OCI-LY7 (cell line): ENCODE measurements at regions not wholly inside any gene's neighbourhood (a gene's known extent, or its start where the extent isn't known, plus 50 kb on each side); places are given as distances from the start of the nearest gene placed in this dataset.

ENCODE experiments used
- BruUV-seq: library from RNA; stranded (reverse); fragments of 400-500 nt; replicated peaks from 2 replicates; lab custom pipeline; 2021; lab: Mats Ljungman, UMichigan
- CTCF ChIA-PET: fragments of 300-600 bp; sonication (Branson Sonifier 250); formaldehyde crosslinking; loops from one replicate; lab custom pipeline; 2022; ENCODE audit warnings: antibody characterized with exemption; ENCODE audit not compliant: unreplicated experiment; lab: Charles Lee
- POLR2A ChIA-PET: fragments of 300-600 bp; sonication (Branson Sonifier 250); formaldehyde crosslinking; loops from one replicate; lab custom pipeline; 2022; ENCODE audit warnings: antibody characterized with exemption; lab: Charles Lee
- DNase-seq: peaks from one replicate; pipeline ENCODE4 v3.0.0-alpha.2; 2015; ENCODE audit warnings: low spot score
- H2AFZ ChIP-seq: fragments of 200-600 bp; sonication (generic), shearing (Covaris generic); 2 replicates; pipeline ENCODE4 v1.6.1; 2014; ENCODE audit warnings: mild to moderate bottlenecking, antibody characterized with exemption, low read length, moderate library complexity
- H3K27ac ChIP-seq: fragments of 200-600 bp; sonication (generic); 2 replicates; pipeline ENCODE4 v1.5.1; 2014; ENCODE audit warnings: mixed run types, low read depth, mild to moderate bottlenecking, moderate library complexity, low read length, inconsistent platforms; ENCODE audit not compliant: poor library complexity, severe bottlenecking
- H3K36me3 ChIP-seq: fragments of 200-600 bp; sonication (generic); 2 replicates; pipeline ENCODE4 v1.6.1; 2014; ENCODE audit warnings: mild to moderate bottlenecking, antibody characterized with exemption, low read length, moderate library complexity, mixed read lengths; ENCODE audit not compliant: insufficient read depth
- H3K4me1 ChIP-seq: fragments of 200-600 bp; sonication (generic); 2 replicates; pipeline ENCODE4 v1.5.1; 2014; ENCODE audit warnings: mild to moderate bottlenecking, low read length; ENCODE audit not compliant: insufficient read depth, poor library complexity, severe bottlenecking
- H3K4me2 ChIP-seq: fragments of 200-600 bp; sonication (generic); 2 replicates; pipeline ENCODE4 v1.6.1; 2014; ENCODE audit warnings: mild to moderate bottlenecking, low read length
- H3K4me3 ChIP-seq: fragments of 200-600 bp; sonication (generic); 2 replicates; pipeline ENCODE4 v1.5.1; 2014; ENCODE audit warnings: mild to moderate bottlenecking, low read depth, low read length; ENCODE audit not compliant: poor library complexity, severe bottlenecking
- H3K79me2 ChIP-seq: fragments of 200-600 bp; sonication (generic); 2 replicates; pipeline ENCODE4 v1.6.1; 2016; ENCODE audit warnings: low read depth, mild to moderate bottlenecking, low read length, moderate library complexity, mixed read lengths; ENCODE audit not compliant: insufficient read depth
- H3K9me2 ChIP-seq: fragments of 200-600 bp; sonication (generic); 2 replicates; pipeline ENCODE4 v1.6.1; 2016; ENCODE audit warnings: mild to moderate bottlenecking, low read length, mixed read lengths; ENCODE audit not compliant: insufficient read depth
- H3K9me3 ChIP-seq: fragments of 200-600 bp; sonication (generic); 2 replicates; pipeline ENCODE4 v1.6.1; 2014; ENCODE audit warnings: mild to moderate bottlenecking, mixed run types, low read length, mixed read lengths
- H4K20me1 ChIP-seq: fragments of 200-600 bp; sonication (generic); 2 replicates; pipeline ENCODE4 v1.6.1; 2014; ENCODE audit warnings: mild to moderate bottlenecking, antibody characterized with exemption, low read length, moderate library complexity, mixed read lengths; ENCODE audit not compliant: insufficient read depth
- EZH2phosphoT487 ChIP-seq: fragments of 200-600 bp; sonication (generic); IDR thresholded peaks from 2 replicates; pipeline ENCODE4 v1.6.1; 2018; ENCODE audit warnings: low read depth, borderline replicate concordance, mild to moderate bottlenecking, mixed run types, antibody characterized with exemption, low read length, moderate library complexity, mixed read lengths
- intact Hi-C: fragments of 100-400 bp; cut with micrococcal nuclease; formaldehyde crosslinking; loops from one replicate; pipeline ENCODE4 v1.10.0; 2022; ENCODE audit not compliant: unreplicated experiment
- TF ChIP-seq, protein P1 (sequence below): fragments of 200-600 bp; sonication (generic); conservative IDR thresholded peaks from 2 replicates; pipeline ENCODE4 v1.5.1; 2014; ENCODE audit warnings: mild to moderate bottlenecking, antibody characterized with exemption, low read length, moderate library complexity, mixed read lengths

DNA sequence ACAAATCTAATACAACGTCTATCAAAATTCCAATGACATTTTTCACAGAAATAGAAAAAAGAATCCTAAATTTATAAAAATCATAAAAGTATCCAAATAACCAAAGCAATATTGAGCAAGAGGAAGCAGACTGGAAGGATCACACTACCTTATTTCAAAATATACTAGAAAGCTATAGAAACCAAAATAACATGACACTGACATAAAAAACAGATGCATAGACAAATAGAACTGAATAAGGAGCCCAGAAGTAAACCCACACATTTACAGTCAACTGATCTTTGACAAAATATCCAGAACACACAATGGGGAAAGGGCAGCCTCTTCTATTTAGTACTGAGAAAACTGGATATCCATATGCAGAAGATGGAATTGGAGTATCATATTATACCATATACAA lies 217.5 kb downstream of the MACC1 start:
- intact Hi-C loops: no loop called here
- Histone ChIP-seq H3K36me3 (no peaks in the 10 kb centered on the region), H3K4me2 (no peak overlapping the region), H4K20me1 (no peaks in the 10 kb centered on the region), H3K4me3 (no peak overlapping the region), H3K9me2 (no peaks in the 10 kb centered on the region), H2AFZ (no peak overlapping the region), H3K27ac (no peak overlapping the region), H3K9me3 (no peaks in the 10 kb centered on the region), H3K79me2 (no peaks in the 10 kb centered on the region), H3K4me1 (no peaks in the 10 kb centered on the region)
- no TSS peak for BruUV-seq
- no peak for TF ChIP-seq EZH2phosphoT487
- CTCF ChIA-PET: no interaction called here
- POLR2A ChIA-PET: no interaction called here
- DNase-seq: no peak

DNA sequence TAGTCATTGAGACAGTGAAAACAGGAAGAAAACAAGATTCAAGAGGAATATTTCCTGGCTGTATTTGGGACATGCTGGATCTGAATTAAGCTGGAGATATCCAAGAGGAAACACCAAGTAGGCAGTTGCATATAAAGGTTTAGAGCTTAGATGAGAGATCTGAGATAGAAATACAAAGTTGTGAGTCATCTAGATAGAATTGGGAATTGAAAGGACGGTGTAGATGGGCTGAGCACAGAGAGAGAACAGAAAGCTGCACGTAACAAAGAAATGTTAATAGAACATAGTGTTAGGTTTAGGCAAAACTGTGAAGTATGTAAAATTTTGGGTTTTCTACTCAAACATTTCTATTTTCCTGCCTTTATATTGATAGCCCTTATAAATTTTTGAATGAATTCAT lies 218.5 kb upstream of the TMEM196 start:
- no peak overlapping the region for H3K4me3 ChIP-seq
- no peaks in the 10 kb centered on the region for H3K9me3 ChIP-seq
- H3K4me1 ChIP-seq: no peaks in the 10 kb centered on the region
- H3K79me2 ChIP-seq: no peaks in the 10 kb centered on the region
- H3K9me2 ChIP-seq: no peaks in the 10 kb centered on the region
- no peak overlapping the region for H3K27ac ChIP-seq
- no peak overlapping the region for H2AFZ ChIP-seq
- POLR2A ChIA-PET: interaction anchor here (0.8 to 1.6 kb wide), 2 partner anchors 12 to 51 kb away, joined by 3 to 4 read pairs; no protein-coding TSS in a partner anchor
- CTCF ChIA-PET: no interaction called here
- intact Hi-C loops: no loop called here
- no peaks in the 10 kb centered on the region for H3K36me3 ChIP-seq
- H3K4me2 ChIP-seq: no peak overlapping the region
- H4K20me1 ChIP-seq: no peaks in the 10 kb centered on the region
- TF ChIP-seq EZH2phosphoT487: no peak
- TF ChIP-seq, protein P1, sequence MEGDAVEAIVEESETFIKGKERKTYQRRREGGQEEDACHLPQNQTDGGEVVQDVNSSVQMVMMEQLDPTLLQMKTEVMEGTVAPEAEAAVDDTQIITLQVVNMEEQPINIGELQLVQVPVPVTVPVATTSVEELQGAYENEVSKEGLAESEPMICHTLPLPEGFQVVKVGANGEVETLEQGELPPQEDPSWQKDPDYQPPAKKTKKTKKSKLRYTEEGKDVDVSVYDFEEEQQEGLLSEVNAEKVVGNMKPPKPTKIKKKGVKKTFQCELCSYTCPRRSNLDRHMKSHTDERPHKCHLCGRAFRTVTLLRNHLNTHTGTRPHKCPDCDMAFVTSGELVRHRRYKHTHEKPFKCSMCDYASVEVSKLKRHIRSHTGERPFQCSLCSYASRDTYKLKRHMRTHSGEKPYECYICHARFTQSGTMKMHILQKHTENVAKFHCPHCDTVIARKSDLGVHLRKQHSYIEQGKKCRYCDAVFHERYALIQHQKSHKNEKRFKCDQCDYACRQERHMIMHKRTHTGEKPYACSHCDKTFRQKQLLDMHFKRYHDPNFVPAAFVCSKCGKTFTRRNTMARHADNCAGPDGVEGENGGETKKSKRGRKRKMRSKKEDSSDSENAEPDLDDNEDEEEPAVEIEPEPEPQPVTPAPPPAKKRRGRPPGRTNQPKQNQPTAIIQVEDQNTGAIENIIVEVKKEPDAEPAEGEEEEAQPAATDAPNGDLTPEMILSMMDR: no peak
- DNase-seq: no peak
- BruUV-seq: no TSS peak

DNA sequence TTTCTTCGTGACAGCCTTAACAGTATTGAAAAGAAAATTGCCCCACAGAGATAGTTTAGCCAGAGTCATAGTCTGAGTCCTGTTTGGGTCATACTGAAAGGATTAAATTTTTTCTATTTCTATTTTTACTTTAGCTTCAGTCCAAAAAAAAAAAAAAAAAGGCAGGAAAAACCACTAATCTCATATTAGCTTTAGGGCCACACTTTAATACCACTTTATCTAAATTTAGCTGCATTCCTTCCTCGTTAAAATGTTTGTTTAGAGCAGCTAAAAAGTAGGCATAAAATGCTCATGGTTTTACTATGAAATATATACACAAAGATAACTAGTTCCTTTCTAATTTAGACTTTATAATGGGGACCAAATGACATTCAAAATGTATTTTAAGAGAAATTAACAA lies 216.5 kb upstream of the TMEM196 start:
- Histone ChIP-seq H3K9me3 (no peaks in the 10 kb centered on the region), H3K9me2 (no peaks in the 10 kb centered on the region), H3K4me2 (no peak overlapping the region), H3K79me2 (no peaks in the 10 kb centered on the region), H3K27ac (no peak overlapping the region), H2AFZ (no peak overlapping the region), H3K36me3 (no peaks in the 10 kb centered on the region), H4K20me1 (no peaks in the 10 kb centered on the region), H3K4me1 (no peaks in the 10 kb centered on the region), H3K4me3 (no peak overlapping the region)
- no TSS peak for BruUV-seq
- POLR2A ChIA-PET: interaction anchor here (0.6 to 0.9 kb wide), 5 partner anchors 12 to 41 kb away, joined by 3 to 6 read pairs (median 4); no protein-coding TSS in a partner anchor
- CTCF ChIA-PET: no interaction called here
- TF ChIP-seq, protein P1: no peak
- no peak for TF ChIP-seq EZH2phosphoT487
- no peak for DNase-seq
- intact Hi-C loops: no loop called here
